ENCODE measurements at regions not wholly inside any gene's neighbourhood (a gene's known extent, or its start where the extent isn't known, plus 50 kb on each side); places are given as distances from the start of the nearest gene placed in this dataset.

DNA sequence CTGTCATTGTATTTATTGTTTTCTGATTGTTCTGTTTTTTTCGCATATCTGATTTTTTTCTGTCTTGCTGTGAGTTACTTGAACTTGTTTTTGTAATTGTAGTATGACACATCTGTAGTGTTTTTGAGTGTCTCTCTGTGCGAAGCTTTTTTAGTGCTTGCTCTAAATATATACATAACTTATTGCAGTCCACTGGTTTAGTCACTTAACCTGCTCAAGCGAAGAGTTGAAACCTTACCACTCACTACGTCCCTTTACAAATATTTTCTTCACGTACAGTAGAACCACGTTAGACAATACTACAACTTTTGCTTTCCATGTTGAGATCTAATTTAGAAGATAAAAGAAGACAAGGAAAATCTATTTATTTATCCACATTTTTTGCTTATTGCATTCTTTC lies 713.0 kb upstream of the GRM7 start:
- DNase-seq (ENCODE audit: low read depth in 2 of 2, low spot score in 1 of 2) = no peak

DNA sequence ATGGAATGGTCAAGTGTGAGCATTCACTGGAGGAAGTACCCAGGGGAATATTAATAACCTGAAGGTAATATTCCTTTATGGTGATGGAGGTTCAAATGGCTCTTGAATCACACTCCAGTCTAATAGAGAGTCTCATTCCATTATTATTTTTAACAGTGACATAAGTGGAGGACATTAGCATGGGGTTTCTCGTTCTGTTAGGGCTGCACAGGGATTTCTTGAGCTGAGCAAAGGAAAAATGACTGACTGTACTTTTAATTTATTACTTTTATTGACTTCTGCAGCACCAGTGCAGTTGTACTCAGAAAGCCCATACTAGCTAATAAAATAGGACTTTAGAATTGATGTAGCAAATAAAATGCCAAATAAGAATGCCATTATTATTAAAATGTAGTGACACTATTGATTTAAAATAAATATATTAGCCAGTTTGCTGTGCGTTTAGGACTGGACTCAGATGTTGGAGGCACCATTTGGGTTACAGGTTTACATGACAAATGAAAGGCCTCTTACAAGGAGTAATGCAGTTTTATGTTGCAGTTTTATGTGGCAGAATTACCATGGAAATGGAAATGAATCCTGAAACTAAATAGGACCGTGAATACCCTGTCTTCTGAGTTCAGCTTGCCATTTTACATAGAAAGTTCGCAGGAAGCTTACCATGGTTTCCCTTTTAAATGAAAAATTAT lies 705.1 kb upstream of the GRM7 start:
- DNase-seq (ENCODE audit: low read depth in 2 of 2, low spot score in 1 of 2) = no peak

DNA sequence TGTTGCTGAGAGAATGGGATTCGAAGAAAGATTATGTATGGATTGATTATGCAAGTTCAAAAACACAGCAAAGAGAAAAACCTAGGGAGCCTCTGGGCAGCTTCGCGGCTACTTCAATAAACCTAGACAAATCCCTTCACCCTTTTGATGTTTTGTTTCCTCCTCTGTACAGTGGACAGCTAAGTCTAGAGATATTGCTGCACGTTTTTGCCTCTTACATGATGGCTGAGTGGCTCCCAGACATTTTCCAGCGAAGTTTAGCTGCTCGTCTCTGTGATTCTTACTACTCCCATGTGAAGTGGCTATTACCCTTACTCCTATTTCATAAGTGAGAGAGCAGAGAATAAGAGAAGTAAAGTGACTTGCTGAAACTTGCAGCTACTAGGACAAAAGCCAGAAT lies 695.0 kb upstream of the GRM7 start:
- DNase-seq (ENCODE audit: low read depth in 2 of 2, low spot score in 1 of 2) = no peak

DNA sequence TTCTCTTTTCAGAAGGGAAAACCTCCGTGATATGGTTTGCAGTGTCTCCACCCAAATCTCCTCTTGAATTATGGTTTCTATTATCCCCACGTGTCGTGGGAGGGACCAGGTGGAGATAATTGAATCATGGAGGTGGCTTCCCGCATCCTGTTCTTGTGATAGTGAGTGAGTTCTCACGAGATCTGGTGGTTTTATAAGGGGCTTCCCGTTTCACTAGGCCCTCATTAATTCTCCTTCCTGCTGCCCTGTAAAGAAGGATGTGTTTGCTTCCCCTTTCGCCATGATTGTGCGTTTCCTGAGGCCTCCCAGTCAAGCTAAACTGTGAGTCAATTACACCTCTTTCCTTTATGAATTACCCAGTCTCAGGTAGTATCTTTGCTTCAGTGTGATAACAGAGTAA lies 692.7 kb upstream of the GRM7 start:
- no peak for DNase-seq (ENCODE audit: low read depth in 2 of 2, low spot score in 1 of 2)

DNA sequence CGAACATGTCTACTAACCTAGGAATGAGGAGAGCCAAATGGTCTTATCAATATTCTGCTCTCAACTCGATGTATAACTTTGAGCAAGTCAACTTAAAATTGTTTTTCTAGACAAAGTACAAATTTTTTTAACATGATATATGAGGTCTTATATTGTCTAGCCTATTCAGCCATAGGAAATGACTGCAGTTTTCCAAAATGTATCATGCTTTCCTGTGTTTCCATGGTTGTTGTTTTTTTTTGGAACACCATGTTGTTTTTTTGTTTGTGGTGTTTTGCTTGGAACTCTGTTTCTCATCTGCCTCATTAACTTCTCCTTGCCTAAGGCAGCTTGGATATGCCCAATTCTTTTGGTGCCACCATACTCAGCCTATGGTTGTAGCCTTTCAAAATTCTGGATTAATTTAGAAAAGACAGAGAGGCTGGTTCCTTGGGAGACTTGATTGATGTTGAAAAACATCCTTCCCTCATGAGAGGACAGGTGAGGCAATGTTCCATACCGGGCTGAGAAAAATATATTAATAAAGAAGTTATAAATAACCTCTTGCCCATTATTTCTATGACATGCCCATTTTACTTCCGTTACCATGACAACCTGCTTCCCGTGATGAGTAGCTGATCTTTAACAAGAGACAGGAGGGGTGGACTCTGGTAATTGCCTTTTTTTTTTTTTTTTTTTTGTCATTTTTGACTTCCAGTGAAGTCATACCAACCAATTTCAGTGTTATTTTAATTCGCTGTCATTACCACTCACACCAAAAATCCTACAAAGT lies 687.9 kb upstream of the GRM7 start:
- DNase-seq (ENCODE audit: low read depth in 2 of 2, low spot score in 1 of 2) = no peak

DNA sequence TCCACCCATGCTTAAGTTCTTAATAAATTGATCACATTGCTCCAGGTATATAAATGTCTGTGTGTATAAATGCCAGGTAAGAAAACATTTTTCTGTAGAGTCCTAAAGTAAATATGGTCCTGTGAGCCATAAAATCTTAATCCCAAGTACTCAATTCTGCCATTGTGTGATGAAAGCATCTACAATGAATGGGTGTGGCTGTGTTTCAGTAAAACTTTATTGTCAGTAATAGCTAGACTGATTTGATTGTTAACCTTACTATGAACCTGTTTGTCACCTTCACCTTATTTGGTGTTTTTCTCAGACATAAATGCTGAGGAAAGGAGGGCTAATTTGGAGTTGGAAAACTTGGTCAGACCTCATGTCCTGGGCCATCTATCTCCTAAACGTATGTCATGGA lies 683.5 kb upstream of the GRM7 start:
- DNase-seq (ENCODE audit: low read depth in 2 of 2, low spot score in 1 of 2) = no peak

DNA sequence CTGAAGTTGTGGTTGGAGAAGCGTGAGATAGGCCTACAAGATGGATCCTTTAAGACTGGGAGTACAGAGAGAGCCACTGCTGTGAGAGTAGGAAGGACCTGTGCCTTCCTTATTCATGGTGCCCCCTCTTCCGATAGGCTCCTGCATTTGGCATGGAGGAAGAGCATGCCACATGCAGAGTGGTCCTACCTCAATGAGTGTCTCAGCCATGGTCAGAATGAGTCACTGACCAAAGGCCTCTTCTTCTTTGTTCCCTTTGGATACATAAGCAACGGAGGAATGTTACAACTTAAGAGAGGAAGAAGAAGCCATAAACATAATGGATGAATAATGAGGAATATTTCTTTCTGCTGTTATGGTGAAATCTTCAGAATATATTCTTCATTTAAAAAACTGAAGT lies 681.2 kb upstream of the GRM7 start:
- DNase-seq (ENCODE audit: low read depth in 2 of 2, low spot score in 1 of 2) = no peak

DNA sequence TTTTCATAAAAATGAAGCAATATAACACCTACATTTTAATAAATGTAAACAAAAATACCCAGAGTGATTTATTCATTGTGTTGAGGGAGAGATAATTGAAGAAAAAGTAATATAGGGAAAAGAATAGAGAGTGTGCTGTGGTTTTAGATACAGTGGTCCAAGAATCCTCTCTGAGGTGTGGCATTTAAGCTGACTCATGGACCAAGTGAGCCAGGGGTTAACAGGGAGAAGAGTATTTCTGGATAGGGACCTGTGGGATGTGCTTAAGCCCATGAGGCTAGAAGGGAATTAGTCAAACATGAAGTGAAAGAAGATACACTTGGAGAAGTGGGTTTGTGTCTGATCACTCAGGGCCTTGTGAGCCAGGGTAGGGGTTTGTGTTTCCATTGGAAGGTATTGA lies 680.7 kb upstream of the GRM7 start:
- no peak for DNase-seq (ENCODE audit: low read depth in 2 of 2, low spot score in 1 of 2)

DNA sequence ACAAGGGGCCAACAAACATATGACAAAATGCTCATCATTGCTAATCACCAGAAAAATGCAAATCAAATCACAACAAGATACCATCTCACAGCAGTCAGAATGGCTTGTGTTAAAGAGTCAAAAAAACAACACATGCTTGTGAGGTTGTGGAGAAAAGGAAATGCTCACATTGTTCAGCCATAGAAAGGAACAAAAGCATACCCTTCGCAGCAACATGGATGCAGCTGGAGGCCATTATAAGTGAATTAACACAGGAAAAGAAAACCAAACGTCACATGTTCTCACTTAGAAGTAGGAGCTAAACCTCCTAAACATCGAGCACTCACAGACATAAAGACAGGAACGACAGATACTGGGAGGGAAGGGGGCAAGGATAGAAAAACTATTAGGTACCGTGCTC lies 678.4 kb upstream of the GRM7 start:
- no peak for DNase-seq (ENCODE audit: low read depth in 2 of 2, low spot score in 1 of 2)

DNA sequence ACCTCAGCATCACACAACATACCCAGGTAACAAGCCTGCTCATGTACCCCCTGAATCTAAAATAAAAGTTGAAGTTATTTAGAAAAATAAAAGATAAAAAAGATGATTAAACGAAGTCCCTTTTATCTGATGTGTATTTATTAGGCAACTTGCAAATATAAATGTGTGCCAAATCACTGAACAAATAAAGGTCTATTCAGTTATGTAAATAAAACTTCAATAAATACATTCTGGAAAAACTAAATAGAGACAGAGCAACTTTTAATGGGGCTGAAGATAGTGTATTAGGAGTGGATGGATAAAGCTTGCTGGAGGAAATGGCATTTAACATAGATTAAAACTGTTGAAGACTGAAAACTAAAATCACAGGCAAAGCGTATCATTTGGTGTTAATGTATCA lies 678.0 kb upstream of the GRM7 start:
- DNase-seq (ENCODE audit: low read depth in 2 of 2, low spot score in 1 of 2) = no peak

DNA sequence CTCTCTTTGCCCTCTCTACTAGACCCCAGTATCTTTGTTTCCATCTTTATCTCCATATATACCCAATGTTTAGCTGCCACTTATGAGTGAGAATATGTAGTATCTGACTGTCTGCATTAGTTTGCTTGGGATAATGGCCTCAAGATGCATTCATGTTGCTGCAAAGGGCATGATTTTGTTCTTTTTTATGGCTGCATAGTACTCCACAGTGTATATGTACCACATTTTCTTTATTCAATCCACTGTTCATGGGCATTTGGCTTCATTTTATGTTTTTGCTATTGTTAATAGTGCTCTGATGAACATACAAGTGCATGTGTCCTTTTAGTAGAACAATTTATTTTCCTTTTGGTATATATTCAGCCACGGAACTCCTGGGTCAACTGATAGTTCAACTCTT lies 671.5 kb upstream of the GRM7 start:
- DNase-seq (ENCODE audit: low read depth in 2 of 2, low spot score in 1 of 2) = no peak

DNA sequence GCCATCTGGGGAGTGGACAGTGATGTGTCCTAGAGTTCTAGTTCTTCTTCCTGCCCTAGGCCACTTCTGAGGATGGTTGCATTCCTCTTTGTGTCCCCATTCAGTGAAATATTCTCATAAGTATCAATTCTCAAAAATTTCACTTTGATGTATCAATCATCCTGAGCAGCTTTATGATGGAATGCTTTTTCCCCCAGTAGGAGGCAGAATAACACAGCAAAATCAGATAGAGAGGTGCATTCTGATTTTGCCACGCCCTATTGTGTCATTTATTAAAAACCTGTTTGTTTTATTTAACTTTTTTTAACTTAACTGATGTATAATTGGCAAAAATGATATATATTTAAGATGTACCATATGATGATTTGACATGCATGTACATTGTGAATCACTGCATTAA lies 656.0 kb upstream of the GRM7 start:
- no peak for DNase-seq (ENCODE audit: low read depth in 2 of 2, low spot score in 1 of 2)

DNA sequence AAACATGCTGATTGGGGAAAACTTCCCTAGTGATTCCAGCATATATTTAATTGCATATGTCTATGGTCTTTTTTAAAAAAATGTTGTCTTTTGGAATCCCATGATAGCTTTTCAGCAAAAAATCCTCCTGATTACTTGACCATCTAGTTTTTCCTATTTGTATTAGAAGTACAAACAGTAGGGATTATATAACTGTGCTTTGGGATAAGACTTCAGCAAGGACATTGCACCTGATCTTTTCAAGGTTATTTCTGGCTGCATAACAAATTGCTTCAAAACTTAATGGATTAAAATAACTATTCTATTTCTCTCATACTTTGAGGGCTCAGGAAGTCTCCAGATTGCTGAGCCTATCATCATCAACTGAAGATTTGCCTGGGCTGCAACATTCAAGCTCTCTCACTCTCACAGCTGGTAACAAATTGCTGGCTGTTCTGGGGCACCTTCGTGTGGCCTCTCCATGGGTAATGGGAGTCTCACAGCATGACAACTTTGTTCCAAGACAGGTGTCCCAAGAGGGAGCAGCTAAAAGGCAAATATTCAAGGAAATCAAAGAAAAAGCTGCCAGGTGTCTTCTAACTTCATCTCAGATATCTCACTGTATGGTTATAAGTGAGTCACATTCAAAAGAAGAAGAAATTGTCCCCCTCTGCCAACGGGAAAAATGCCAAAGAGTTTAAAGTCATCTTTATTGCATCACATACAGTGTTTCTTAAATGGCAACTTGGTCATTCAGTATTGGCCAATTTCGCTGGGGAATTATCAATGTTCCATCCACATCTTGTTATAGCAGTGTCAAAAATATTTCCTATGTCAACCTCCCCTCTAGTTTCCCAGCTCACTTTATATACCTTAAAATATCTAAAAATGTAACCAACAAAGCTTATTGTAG lies 644.5 kb upstream of the GRM7 start:
- no peak for DNase-seq (ENCODE audit: low read depth in 2 of 2, low spot score in 1 of 2)

DNA sequence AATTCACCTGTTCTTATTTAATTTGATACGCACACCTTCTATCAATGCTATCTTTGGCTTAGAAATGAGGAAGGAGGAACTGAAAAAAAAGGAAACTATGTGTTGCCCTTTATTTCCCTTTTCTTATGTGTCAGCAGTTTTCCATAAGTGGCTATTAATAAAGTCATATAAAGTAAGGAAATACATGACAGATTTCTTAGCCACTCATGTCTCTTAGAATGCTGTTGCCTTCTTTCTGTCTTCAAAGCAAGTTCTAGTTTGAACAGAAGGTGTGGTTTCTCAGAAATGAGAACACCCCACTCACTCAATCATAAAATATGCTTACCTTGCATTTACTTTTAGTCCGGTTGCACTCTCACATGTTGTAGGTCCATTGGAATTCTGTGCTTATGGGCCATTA lies 640.5 kb upstream of the GRM7 start:
- DNase-seq (ENCODE audit: low read depth in 2 of 2, low spot score in 1 of 2) = no peak

DNA sequence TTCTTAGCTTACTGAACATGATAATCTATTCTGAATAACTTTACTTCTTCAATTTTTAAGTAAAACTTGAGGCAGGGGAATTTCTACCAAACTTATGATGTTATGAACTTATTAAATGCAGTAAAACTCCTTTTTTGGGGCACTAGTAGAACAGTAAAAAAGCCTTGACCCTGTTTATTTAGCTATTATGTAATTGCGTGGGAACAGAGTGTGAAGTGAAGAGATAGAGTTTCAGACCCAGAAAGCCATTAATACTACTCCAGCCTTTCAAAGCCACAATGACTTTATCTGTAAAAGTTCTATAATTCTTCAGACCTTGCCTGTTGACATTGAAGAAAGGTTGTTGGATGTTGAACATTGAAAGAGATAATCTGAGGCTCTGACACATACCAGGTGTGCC lies 638.8 kb upstream of the GRM7 start:
- no peak for DNase-seq (ENCODE audit: low read depth in 2 of 2, low spot score in 1 of 2)

DNA sequence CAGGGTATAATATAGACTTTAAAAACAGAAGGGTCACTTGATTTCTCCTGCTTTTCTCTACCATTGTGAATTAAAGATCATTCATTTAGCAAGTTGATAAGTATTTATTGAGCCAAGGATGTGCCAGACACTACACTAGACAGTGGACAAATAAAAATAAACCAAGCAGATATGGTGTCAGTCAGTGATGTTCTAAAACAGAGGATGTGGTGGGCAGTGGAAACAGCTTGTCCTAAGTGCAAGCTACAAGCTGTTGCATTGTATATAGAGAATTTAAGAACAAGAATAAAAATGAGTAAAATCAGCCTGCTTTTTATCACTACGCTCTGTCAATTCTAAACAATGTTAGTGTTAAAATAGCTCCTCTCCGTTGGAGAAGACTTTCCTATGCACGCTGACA lies 637.3 kb upstream of the GRM7 start:
- DNase-seq (ENCODE audit: low read depth in 2 of 2, low spot score in 1 of 2) = no peak

DNA sequence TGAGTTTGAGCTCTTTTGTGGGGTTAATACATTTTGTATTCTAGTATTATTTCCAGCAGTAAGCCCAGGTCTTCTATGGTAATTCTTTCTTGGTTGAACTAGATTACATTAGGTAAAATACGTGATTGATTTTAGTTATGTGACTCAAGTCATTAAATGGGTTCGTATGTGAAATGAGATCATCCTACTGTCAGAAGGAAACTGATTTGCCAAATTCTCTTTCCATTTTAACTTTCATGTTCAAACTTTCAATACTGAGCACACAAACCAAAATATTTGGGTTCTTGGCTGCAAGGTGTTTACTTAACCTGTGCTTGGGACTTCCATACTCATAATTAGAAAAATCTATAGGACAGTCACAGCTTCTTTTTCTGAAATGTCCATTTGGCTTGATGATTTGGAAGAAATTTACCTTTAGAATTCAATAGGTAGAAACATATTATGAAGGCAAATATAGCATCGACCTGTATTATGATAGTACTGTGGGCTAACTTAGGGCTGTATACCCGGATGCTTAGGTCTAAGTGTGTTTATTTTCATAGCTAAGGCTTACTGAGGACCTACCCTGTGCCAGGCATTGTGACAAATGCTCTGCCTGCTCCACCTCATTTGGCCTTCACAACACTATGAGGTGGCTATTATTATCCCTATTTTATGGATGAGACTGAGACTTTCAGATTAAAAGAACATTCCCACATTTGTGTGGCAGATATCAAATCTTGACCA lies 631.8 kb upstream of the GRM7 start:
- no peak for DNase-seq (ENCODE audit: low read depth in 2 of 2, low spot score in 1 of 2)

DNA sequence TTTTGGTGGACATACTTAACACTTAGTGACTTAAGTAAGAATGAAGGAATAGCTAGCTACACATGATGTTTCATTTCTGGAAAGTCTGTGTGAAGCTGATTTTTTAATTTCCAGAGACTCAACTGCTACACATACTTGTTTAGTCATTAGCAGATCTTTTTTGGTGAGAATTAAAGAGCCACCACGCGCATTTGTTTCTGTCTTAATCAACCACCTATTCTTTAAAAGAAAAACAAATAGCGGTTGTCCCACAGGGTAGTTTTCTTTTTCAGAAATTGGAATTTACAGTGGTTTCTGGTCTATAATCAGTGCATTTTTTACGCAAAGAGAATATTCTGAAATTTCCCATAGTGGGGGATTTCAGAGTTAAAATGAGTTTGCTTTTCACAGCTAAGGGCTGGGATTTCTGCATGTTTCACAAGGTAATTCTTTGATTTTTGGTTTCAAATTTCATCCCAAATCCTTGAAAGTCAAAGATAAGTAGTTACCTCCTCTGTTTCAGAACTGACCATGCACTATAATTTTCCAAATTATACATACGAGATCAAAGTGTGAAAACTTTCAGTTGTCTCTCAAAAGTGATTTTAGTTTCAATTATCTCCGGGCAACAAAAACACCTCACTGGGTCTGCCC lies 631.0 kb upstream of the GRM7 start:
- DNase-seq (ENCODE audit: low read depth in 2 of 2, low spot score in 1 of 2) = no peak

DNA sequence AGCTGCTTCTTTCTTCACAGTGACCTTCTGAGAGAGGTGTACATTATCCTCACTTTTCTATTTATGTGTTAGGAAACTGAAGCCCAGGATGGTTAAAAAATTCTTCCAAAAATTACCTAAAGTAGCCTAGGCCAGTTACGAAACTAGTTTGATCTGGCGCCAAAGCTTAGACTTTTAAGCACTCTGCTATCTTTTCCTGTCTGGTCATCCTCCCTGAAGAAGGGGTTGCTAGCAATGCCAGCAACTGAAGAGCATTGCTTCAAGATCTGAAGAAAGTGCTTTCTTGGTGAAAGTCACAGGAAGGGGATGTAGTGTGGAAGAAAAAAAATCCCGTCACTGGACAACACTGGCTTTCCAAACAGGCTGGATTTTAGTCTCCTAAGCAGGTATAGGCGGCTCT lies 618.8 kb upstream of the GRM7 start:
- no peak for DNase-seq (ENCODE audit: low read depth in 2 of 2, low spot score in 1 of 2)

DNA sequence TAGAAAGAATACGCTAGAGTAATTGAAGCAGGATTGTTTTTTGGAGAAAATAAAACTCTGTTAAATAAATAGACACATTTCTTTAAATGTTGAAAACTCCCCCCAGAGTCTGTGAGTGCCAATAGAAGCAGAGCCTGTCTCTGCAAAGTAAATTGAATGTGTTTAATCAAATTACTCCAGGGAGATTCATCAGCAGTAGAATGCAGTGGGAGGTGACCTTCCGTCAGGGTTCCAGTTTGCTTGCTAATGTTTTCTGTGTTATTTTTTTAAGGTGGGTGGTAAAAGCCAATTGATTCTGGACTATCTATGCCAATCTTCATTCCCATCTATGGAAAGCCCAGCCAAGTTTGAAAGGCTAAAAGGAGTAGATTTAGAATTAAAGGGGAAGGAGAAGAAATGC lies 612.4 kb upstream of the GRM7 start:
- DNase-seq (ENCODE audit: low read depth in 2 of 2, low spot score in 1 of 2) = no peak

DNA sequence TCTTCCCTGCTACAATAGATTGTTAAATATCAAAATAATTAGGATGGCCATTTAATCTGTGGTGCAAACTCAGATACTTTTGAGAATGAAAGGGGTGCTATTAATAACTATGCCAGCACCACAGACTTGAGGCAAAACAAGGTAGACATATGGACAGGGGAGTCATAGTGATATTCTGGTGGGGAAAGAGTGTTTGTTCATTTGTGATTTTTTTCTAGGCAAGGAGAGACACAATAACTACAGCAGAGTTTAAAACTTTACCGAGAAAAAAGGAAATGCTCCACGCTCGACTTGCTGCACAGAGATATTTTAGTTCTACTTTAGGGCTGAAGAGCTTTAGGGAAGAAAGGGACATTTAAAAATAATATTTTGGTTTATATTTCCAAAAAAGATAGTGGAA lies 611.2 kb upstream of the GRM7 start:
- DNase-seq (ENCODE audit: low read depth in 2 of 2, low spot score in 1 of 2) = no peak
